H9 (cell line): ENCODE measurements at regions not wholly inside any gene's neighbourhood (a gene's known extent, or its start where the extent isn't known, plus 50 kb on each side); places are given as distances from the start of the nearest gene placed in this dataset.

Experiments
- DNase-seq: peaks from one replicate; pipeline ENCODE4 v3.0.0-alpha.2; 2017
- H2AFZ ChIP-seq: one replicate; pipeline ENCODE4 v1.6.1; 2013; ENCODE audit warnings: mild to moderate bottlenecking, low read length, control low read depth, moderate library complexity
- H2AK5ac ChIP-seq: 2 replicates; pipeline ENCODE4 v1.6.1; 2013; ENCODE audit warnings: low read length, control low read depth, mixed read lengths; ENCODE audit not compliant: insufficient read length
- H2BK120ac ChIP-seq: one replicate; pipeline ENCODE4 v1.6.1; 2013; ENCODE audit warnings: low read depth, mild to moderate bottlenecking, low read length, control low read depth, inconsistent platforms; ENCODE audit not compliant: poor library complexity, severe bottlenecking
- H2BK12ac ChIP-seq: 2 replicates; pipeline ENCODE4 v1.6.1; 2013; ENCODE audit warnings: low read length, control low read depth, mixed read lengths, low read depth; ENCODE audit not compliant: insufficient read length
- H2BK15ac ChIP-seq: 2 replicates; pipeline ENCODE4 v1.6.1; 2013; ENCODE audit warnings: low read depth, low read length, control low read depth
- H2BK20ac ChIP-seq: one replicate; pipeline ENCODE4 v1.6.1; 2013; ENCODE audit warnings: low read depth, mild to moderate bottlenecking, low read length, control low read depth, inconsistent platforms; ENCODE audit not compliant: poor library complexity, severe bottlenecking
- H2BK5ac ChIP-seq: 2 replicates; pipeline ENCODE4 v1.6.1; 2013; ENCODE audit warnings: low read length, control low read depth, mixed read lengths; ENCODE audit not compliant: insufficient read length
- H3K14ac ChIP-seq: 2 replicates; pipeline ENCODE4 v1.6.1; 2013; ENCODE audit warnings: low read length, control low read depth; ENCODE audit not compliant: insufficient read depth
- H3K18ac ChIP-seq: 2 replicates; pipeline ENCODE4 v1.6.1; 2013; ENCODE audit warnings: low read depth, mild to moderate bottlenecking, mixed read lengths, low read length, control low read depth; ENCODE audit not compliant: insufficient read length
- H3K23ac ChIP-seq: 2 replicates; pipeline ENCODE4 v1.6.1; 2013; ENCODE audit warnings: low read length, control low read depth, mixed read lengths, low read depth; ENCODE audit not compliant: insufficient read length
- H3K23me2 ChIP-seq: 2 replicates; pipeline ENCODE4 v1.6.1; 2013; ENCODE audit warnings: low read depth, mild to moderate bottlenecking, mixed read lengths, low read length, control low read depth; ENCODE audit not compliant: insufficient read length, poor library complexity, severe bottlenecking
- H3K27ac ChIP-seq: 2 replicates; pipeline ENCODE4 v1.5.1; 2013; ENCODE audit warnings: low read length, control low read depth, mixed read lengths, low read depth; ENCODE audit not compliant: insufficient read length
- H3K27me3 ChIP-seq: 2 replicates; pipeline ENCODE4 v1.6.1; 2013; ENCODE audit warnings: low read length, control low read depth, inconsistent platforms; ENCODE audit not compliant: insufficient read depth
- H3K4ac ChIP-seq: 2 replicates; pipeline ENCODE4 v1.6.1; 2013; ENCODE audit warnings: low read depth, mild to moderate bottlenecking, control low read depth, inconsistent platforms, low read length, moderate library complexity
- H3K4me1 ChIP-seq: 2 replicates; pipeline ENCODE4 v1.6.1; 2013; ENCODE audit warnings: low read length, control low read depth, inconsistent platforms; ENCODE audit not compliant: insufficient read depth
- H3K4me2 ChIP-seq: 2 replicates; pipeline ENCODE4 v1.6.1; 2013; ENCODE audit warnings: low read length, control low read depth, mixed read lengths; ENCODE audit not compliant: insufficient read length, insufficient read depth
- H3K56ac ChIP-seq: 2 replicates; pipeline ENCODE4 v1.6.1; 2013; ENCODE audit warnings: low read depth, mild to moderate bottlenecking, mixed read lengths, low read length, control low read depth; ENCODE audit not compliant: insufficient read length
- H3K79me1 ChIP-seq: 2 replicates; pipeline ENCODE4 v1.6.1; 2013; ENCODE audit warnings: low read depth, mild to moderate bottlenecking, moderate library complexity, low read length, control low read depth, inconsistent platforms; ENCODE audit not compliant: insufficient read depth, poor library complexity, severe bottlenecking
- H3K79me2 ChIP-seq: 2 replicates; pipeline ENCODE4 v1.6.1; 2013; ENCODE audit warnings: low read length, control low read depth, inconsistent platforms; ENCODE audit not compliant: insufficient read depth
- H3K9ac ChIP-seq: 2 replicates; pipeline ENCODE4 v1.6.1; 2013; ENCODE audit warnings: low read length, control low read depth, mixed read lengths; ENCODE audit not compliant: insufficient read length; ENCODE audit errors: extremely low read depth
- H3K9me3 ChIP-seq: one replicate; pipeline ENCODE4 v1.6.1; 2013; ENCODE audit warnings: low read depth, low read length, inconsistent platforms; ENCODE audit not compliant: control insufficient read depth
- H3T11ph ChIP-seq: one replicate; pipeline ENCODE4 v1.6.1; 2013; ENCODE audit warnings: mild to moderate bottlenecking, low read length, control low read depth, inconsistent platforms
- H4K20me1 ChIP-seq: one replicate; pipeline ENCODE4 v1.6.1; 2013; ENCODE audit not compliant: control insufficient read depth, insufficient read length, insufficient read depth
- H4K5ac ChIP-seq: 2 replicates; pipeline ENCODE4 v1.6.1; 2013; ENCODE audit warnings: low read depth, mild to moderate bottlenecking, mixed read lengths, low read length, control low read depth; ENCODE audit not compliant: insufficient read length
- H4K8ac ChIP-seq: replicated peaks from 2 replicates; pipeline ENCODE4 v1.6.1; 2013; ENCODE audit warnings: low read length, control low read depth, mixed read lengths, low read depth; ENCODE audit not compliant: insufficient read length
- H4K91ac ChIP-seq: 2 replicates; pipeline ENCODE4 v1.6.1; 2013; ENCODE audit warnings: low read depth, mild to moderate bottlenecking, moderate library complexity, mixed read lengths, low read length, control low read depth; ENCODE audit not compliant: insufficient read length
- H3K27ac Mint-ChIP-seq, 3 experiments: 2 replicates in 2 of 3; 3 replicates in 1 of 3; pipeline ENCODE4 v1.8.0; 2020 to 2021; ENCODE audit warnings: mixed read lengths in 3 of 3, mild to moderate bottlenecking in 1 of 3, moderate library complexity in 1 of 3
- H3K27me3 Mint-ChIP-seq: 2 replicates; pipeline ENCODE4 v1.8.0; 2021; ENCODE audit warnings: low read depth, mild to moderate bottlenecking, moderate library complexity, mixed read lengths
- H3K36me3 Mint-ChIP-seq, 3 experiments: 2 replicates in 2 of 3; 3 replicates in 1 of 3; pipeline ENCODE4 v1.8.0; 2020 to 2021; ENCODE audit warnings: low read depth in 3 of 3, mixed read lengths in 3 of 3; ENCODE audit not compliant: insufficient read depth in 1 of 3
- H3K4me1 Mint-ChIP-seq, 2 experiments: 2 replicates each; pipeline ENCODE4 v1.8.0; 2020; ENCODE audit warnings: mixed read lengths in 2 of 2
- H3K4me3 Mint-ChIP-seq, 2 experiments: 2 replicates in 1 of 2; 3 replicates in 1 of 2; pipeline ENCODE4 v1.8.0; 2020 to 2021; ENCODE audit warnings: mild to moderate bottlenecking in 2 of 2, mixed read lengths in 2 of 2, moderate library complexity in 1 of 2
- H3K9me3 Mint-ChIP-seq, 2 experiments: 2 replicates in 1 of 2; 3 replicates in 1 of 2; pipeline ENCODE4 v1.8.0; 2020; ENCODE audit warnings: mild to moderate bottlenecking in 2 of 2, mixed read lengths in 2 of 2, moderate library complexity in 1 of 2
- CTCF ChIP-seq: fragments of 200-600 bp; sonication (generic); conservative IDR thresholded peaks from 3 replicates; pipeline ENCODE4 v1.8.0; 2021; ENCODE audit warnings: antibody characterized with exemption, mild to moderate bottlenecking
- WGBS: extraction: QIAGEN DNeasy Blood & Tissue Kit; methylation state at CpG from one replicate; pipeline ENCODE4 v1.1.7; 2013; ENCODE audit warnings: missing lambda C conversion rate, low lambda C conversion rate, mixed read lengths; ENCODE audit not compliant: insufficient read length; ENCODE audit errors: extremely low coverage; 5-methylcytosine and 5-hydroxymethylcytosine counted together

- Histone ChIP-seq H4K5ac (no peak overlapping the region), H3K79me1 (no peaks in the 10 kb centered on the region), H3K23ac (no peak overlapping the region), H3T11ph (no peak overlapping the region), H3K23me2 (no peaks in the 10 kb centered on the region), H3K9me3 (no peaks in the 10 kb centered on the region), H3K56ac (no peak overlapping the region), H3K14ac (no peak overlapping the region), H3K4ac (no peak overlapping the region), H3K4me1 (peaks cover 2% of the 10 kb centered on the region; the same call in 1 of the 2 replicates), H2BK12ac (no peak overlapping the region), H2BK5ac (no peak overlapping the region), H3K18ac (no peak overlapping the region), H4K8ac (no peak overlapping the region), H3K79me2 (no peaks in the 10 kb centered on the region), H3K9ac (no peak overlapping the region), H2AK5ac (no peak overlapping the region), H2BK15ac (no peak overlapping the region), H3K27ac (no peak overlapping the region), H3K27me3 (no peaks in the 10 kb centered on the region), H2BK20ac (no peak overlapping the region), H4K91ac (no peak overlapping the region), H4K20me1 (no peaks in the 10 kb centered on the region), H2AFZ (no peak overlapping the region), H3K4me2 (no peak overlapping the region), H2BK120ac (no peak overlapping the region)
- no CpG with 5 or more reads among the region's 1 CpG for WGBS
- H3K27ac Mint-ChIP-seq: no peak overlapping the region
- H3K36me3 Mint-ChIP-seq: no peaks in the 10 kb centered on the region
- DNase-seq: no peak
- no peak for TF ChIP-seq CTCF
- H3K9me3 Mint-ChIP-seq: no peaks in the 10 kb centered on the region; a peak in 1 of 5 replicates
- peaks cover 10 to 18% of the 10 kb centered on the region in 2 experiments for H3K4me1 Mint-ChIP-seq
- peaks cover 18% of the 10 kb centered on the region for H3K27me3 Mint-ChIP-seq
- no peak overlapping the region for H3K4me3 Mint-ChIP-seq
These were observed 496.3 kb upstream of the TNP1 start for GRCh38 chr2:217356142-217356541.
